ENCODE measurements at regions not wholly inside any gene's neighbourhood (a gene's known extent, or its start where the extent isn't known, plus 50 kb on each side); places are given as distances from the start of the nearest gene placed in this dataset.

GRCh38 chr2:187098154-187098553 is 249.2 kb upstream of the ZSWIM2 start:
- Histone ChIP-seq H3K79me1 (ENCODE audit: low read depth in 1 of 2, low read length in 2 of 2) (no peaks in the 10 kb centered on the region), H3K4me2 (ENCODE audit: low read depth, low read length) (no peak overlapping the region), H4K91ac (ENCODE audit: insufficient read depth, low read depth, low read length) (no peak overlapping the region), H2BK20ac (ENCODE audit: low read depth, low read length) (no peak overlapping the region), H3K27me3 (ENCODE audit: control insufficient read depth, insufficient read depth, low read length) (no peaks in the 10 kb centered on the region), H3K9me1 (ENCODE audit: insufficient read depth, low read length) (no peaks in the 10 kb centered on the region), H2BK5ac (ENCODE audit: low read depth, low read length, poor library complexity, severe bottlenecking) (no peak overlapping the region), H2AFZ (replicated peaks; ENCODE audit: low read length, poor library complexity) (no peak overlapping the region), H2BK15ac (ENCODE audit: low read depth, low read length) (no peak overlapping the region), H3K4me1 (ENCODE audit: control insufficient read depth, insufficient read depth, low read length) (no peaks in the 10 kb centered on the region), H3K4ac (ENCODE audit: low read depth, low read length) (no peak overlapping the region), H3K9ac (ENCODE audit: low read depth, low read length) (no peak overlapping the region), H3K56ac (ENCODE audit: extremely low read depth, insufficient read depth, low read length) (no peak overlapping the region), H3K9me3 (ENCODE audit: control insufficient read depth, insufficient read depth, low read length) (no peaks in the 10 kb centered on the region), H2AK5ac (ENCODE audit: low read depth, low read length) (no peak overlapping the region), H3K4me3 (ENCODE audit: insufficient read depth, low read depth, low read length) (no peak overlapping the region), H2AK9ac (replicated peaks; ENCODE audit: low read depth, low read length, poor library complexity) (no peak overlapping the region), H4K8ac (ENCODE audit: low read depth in 2 of 2, low read length in 2 of 2) (no peak overlapping the region), H3K27ac (ENCODE audit: insufficient read depth, low read length) (no peak overlapping the region), H4K5ac (ENCODE audit: low read depth, low read length) (no peak overlapping the region), H3K18ac (ENCODE audit: low read depth, low read length) (no peak overlapping the region), H2BK120ac (ENCODE audit: low read depth, low read length) (no peak overlapping the region), H3K14ac (replicated peaks; ENCODE audit: low read depth, low read length) (no peak overlapping the region), H4K20me1 (ENCODE audit: insufficient read depth, low read length) (no peaks in the 10 kb centered on the region), H3K36me3 (ENCODE audit: control insufficient read depth, insufficient read depth, low read length) (no peaks in the 10 kb centered on the region), H3K23ac (ENCODE audit: low read depth, low read length) (no peak overlapping the region)
- in situ Hi-C loops (cut with MboI; ENCODE audit: low sequenced_read_pairs) (no loop called here), intact Hi-C loops (cut with micrococcal nuclease) (no loop called here), dilution Hi-C loops (cut with HindIII; ENCODE audit: low sequenced_read_pairs, unreplicated experiment) (no loop called here)
- no peak for ATAC-seq (ENCODE audit: low read depth)
- ChIA-PET POLR2A (ENCODE audit: unreplicated experiment) (no interaction called here), CTCF (no interaction called here)
- no peak for DNase-seq
- BruUV-seq (replicated peaks): no TSS peak
- TF ChIP-seq FOS (IDR thresholded peaks at IDR 0.05; ENCODE audit: low read depth, low read length) (no peak), MAFK (IDR thresholded peaks at IDR 0.05; ENCODE audit: low read depth, low read length) (no peak), SMC3 (IDR thresholded peaks at IDR 0.05; ENCODE audit: low read depth, low read length) (no peak), USF2 (IDR thresholded peaks at IDR 0.05; ENCODE audit: low read depth, low read length) (no peak), CEBPB (IDR thresholded peaks at IDR 0.05; ENCODE audit: low read depth, low read length) (no peak), CHD1 (IDR thresholded peaks at IDR 0.05; ENCODE audit: low read depth, low read length) (no peak), ELK1 (IDR thresholded peaks at IDR 0.05; ENCODE audit: borderline replicate concordance, low read depth, low read length) (no peak), MXI1 (IDR thresholded peaks at IDR 0.05; ENCODE audit: borderline replicate concordance, low read depth, low read length) (no peak), BHLHE40 (IDR thresholded peaks at IDR 0.05; ENCODE audit: low read depth, low read length) (no peak), RFX5 (IDR thresholded peaks at IDR 0.05; ENCODE audit: low read depth, low read length) (no peak), NFE2L2 (IDR thresholded peaks at IDR 0.05; ENCODE audit: low read depth, low read length) (no peak), RAD21 (IDR thresholded peaks at IDR 0.05; ENCODE audit: low read length) (no peak), CTCF (conservative IDR thresholded peaks at IDR 0.05; ENCODE audit: low read depth, low read length) (no peak), MAZ (IDR thresholded peaks at IDR 0.05; ENCODE audit: borderline replicate concordance, low read depth, low read length) (no peak)
- no CpG with 5 or more reads among the region's 1 CpG for WGBS, 2 experiments (ENCODE audit: extremely low coverage in 2 of 2, insufficient read length in 1 of 2)
